Neutrophil (primary cell): ENCODE measurements at regions not wholly inside any gene's neighbourhood (a gene's known extent, or its start where the extent isn't known, plus 50 kb on each side); places are given as distances from the start of the nearest gene placed in this dataset.

Experiments used
- H3K27ac ChIP-seq: fragments of 200-600 bp; sonication (generic); 2 replicates; pipeline ENCODE4 v1.5.1; 2016; ENCODE audit warnings: mild to moderate bottlenecking, moderate library complexity
- H3K27me3 ChIP-seq: fragments of 200-600 bp; sonication (generic); 2 replicates; pipeline ENCODE4 v1.6.0; 2016; ENCODE audit warnings: mild to moderate bottlenecking
- H3K36me3 ChIP-seq: fragments of 200-600 bp; sonication (generic); 2 replicates; pipeline ENCODE4 v1.5.1; 2017
- H3K4me1 ChIP-seq, 2 experiments: fragments of 200-600 bp in 1 of 2; sonication (generic) in 1 of 2; 1 replicate in 1 of 2; 2 replicates in 1 of 2; pipeline versions ENCODE4 v1.5.1 to v1.6.1; 2013 to 2016; ENCODE audit warnings: low read depth in 1 of 2, low read length in 1 of 2, mild to moderate bottlenecking in 1 of 2, moderate library complexity in 1 of 2; ENCODE audit not compliant: control insufficient read depth in 1 of 2, insufficient read depth in 1 of 2
- H3K4me3 ChIP-seq, 2 experiments: fragments of 200-600 bp in 1 of 2; sonication (generic) in 1 of 2; 1 replicate in 1 of 2; 2 replicates in 1 of 2; pipeline ENCODE4 v1.5.1; 2013 to 2016; ENCODE audit warnings: low read depth in 1 of 2, low read length in 1 of 2, mild to moderate bottlenecking in 1 of 2, moderate library complexity in 1 of 2
- H3K9me3 ChIP-seq: fragments of 200-600 bp; sonication (generic); 2 replicates; pipeline ENCODE4 v1.5.1; 2016
- CTCF ChIP-seq: fragments of 200-600 bp; sonication (generic); IDR thresholded peaks from 2 replicates; pipeline ENCODE4 v1.5.1; 2016; ENCODE audit warnings: antibody characterized with exemption

GRCh38 chr13:111043575-111043982 lies 71.5 kb upstream of the ARHGEF7 start:
- H3K27me3 ChIP-seq, result no peaks in the 10 kb centered on the region
- no peaks in the 10 kb centered on the region for H3K4me1 ChIP-seq
- H3K27ac ChIP-seq, result no peak overlapping the region
- no peak for TF ChIP-seq CTCF
- H3K9me3 ChIP-seq, result no peaks in the 10 kb centered on the region
- H3K4me3 ChIP-seq, result no peak overlapping the region
- no peaks in the 10 kb centered on the region for H3K36me3 ChIP-seq

- H3K9me3 ChIP-seq, result no peaks in the 10 kb centered on the region
- no peak for TF ChIP-seq CTCF
- H3K27ac ChIP-seq, result no peak overlapping the region
- peaks cover 5% of the 10 kb centered on the region for H3K27me3 ChIP-seq
- H3K4me3 ChIP-seq, result no peak overlapping the region
- H3K4me1 ChIP-seq, result no peaks in the 10 kb centered on the region
- H3K36me3 ChIP-seq, result no peaks in the 10 kb centered on the region
Measured at GRCh38 chr13:111042661-111043226, 72.4 kb upstream of the ARHGEF7 start.

GRCh38 chr13:111040830-111041229 lies 74.3 kb upstream of the ARHGEF7 start:
- no peak for TF ChIP-seq CTCF

GRCh38 chr13:111039735-111040134 lies 75.4 kb upstream of the ARHGEF7 start:
- Histone ChIP-seq H3K36me3 (no peaks in the 10 kb centered on the region), H3K9me3 (no peaks in the 10 kb centered on the region), H3K27me3 (peaks cover 26% of the 10 kb centered on the region), H3K27ac (no peak overlapping the region), H3K4me1 (no peaks in the 10 kb centered on the region), H3K4me3 (no peak overlapping the region)
- no peak for TF ChIP-seq CTCF

More at GRCh38 chr13:111040830-111041229, 74.3 kb upstream of the ARHGEF7 start:
- Histone ChIP-seq H3K4me3 (no peak overlapping the region), H3K27ac (no peak overlapping the region), H3K36me3 (no peaks in the 10 kb centered on the region), H3K9me3 (no peaks in the 10 kb centered on the region), H3K27me3 (peaks cover 19% of the 10 kb centered on the region), H3K4me1 (no peaks in the 10 kb centered on the region)

GRCh38 chr13:111038887-111039286 lies 76.2 kb upstream of the ARHGEF7 start:
- Histone ChIP-seq H3K36me3 (no peaks in the 10 kb centered on the region), H3K9me3 (no peaks in the 10 kb centered on the region), H3K27me3 (peaks cover 26% of the 10 kb centered on the region), H3K4me1 (no peaks in the 10 kb centered on the region), H3K27ac (no peak overlapping the region), H3K4me3 (no peak overlapping the region)
- TF ChIP-seq CTCF, result no peak

- TF ChIP-seq CTCF, result no peak
- Histone ChIP-seq H3K27ac (no peak overlapping the region), H3K4me3 (no peak overlapping the region)
Measured at GRCh38 chr13:111037927-111038326, 77.2 kb upstream of the ARHGEF7 start.

More at GRCh38 chr13:111037927-111038326, 77.2 kb upstream of the ARHGEF7 start:
- Histone ChIP-seq H3K4me1 (no peaks in the 10 kb centered on the region), H3K27me3 (peaks cover 34% of the 10 kb centered on the region), H3K36me3 (no peaks in the 10 kb centered on the region), H3K9me3 (no peaks in the 10 kb centered on the region)
